Skeletal muscle satellite cell (primary cell): ENCODE measurements at regions not wholly inside any gene's neighbourhood (a gene's known extent, or its start where the extent isn't known, plus 50 kb on each side); places are given as distances from the start of the nearest gene placed in this dataset.
"Not testable (repeated sequence)": the region's sequence is repeated elsewhere in the genome, so short reads cannot be mapped to it uniquely, and the experiment has no call there.

Source experiments
- H3K27me3 ChIP-seq: 2 replicates; pipeline ENCODE4 v1.7.0; 2013; ENCODE audit warnings: low read length; ENCODE audit not compliant: control insufficient read depth, insufficient read depth
- H3K36me3 ChIP-seq: 2 replicates; pipeline ENCODE4 v1.7.0; 2013; ENCODE audit warnings: mild to moderate bottlenecking, control low read depth, low read length; ENCODE audit not compliant: insufficient read depth
- H3K4me1 ChIP-seq: 2 replicates; pipeline ENCODE4 v1.7.0; 2013; ENCODE audit warnings: low read length; ENCODE audit not compliant: control insufficient read depth, insufficient read depth
- H3K4me2 ChIP-seq: 2 replicates; pipeline ENCODE4 v1.7.0; 2013; ENCODE audit warnings: mild to moderate bottlenecking, low read length
- H3K4me3 ChIP-seq: 2 replicates; pipeline ENCODE4 v1.7.0; 2013; ENCODE audit warnings: low read length
- H3K9ac ChIP-seq: 2 replicates; pipeline ENCODE4 v1.7.0; 2013; ENCODE audit warnings: mild to moderate bottlenecking, low read depth, low read length, moderate library complexity
- H3K9me3 ChIP-seq: replicated peaks from 2 replicates; pipeline ENCODE4 v1.7.0; 2013; ENCODE audit warnings: mild to moderate bottlenecking, control low read depth, low read length

GRCh38 chrX:1099146-1099770 lies 113.2 kb downstream of the CRLF2 start:
- no peaks in the 10 kb centered on the region for H3K27me3 ChIP-seq
- no peak overlapping the region for H3K4me3 ChIP-seq
- H3K9ac ChIP-seq = no peak overlapping the region
- H3K4me1 ChIP-seq = no peaks in the 10 kb centered on the region
- H3K9me3 ChIP-seq = peaks cover 9% of the 10 kb centered on the region
- H3K4me2 ChIP-seq = no peak overlapping the region
- no peaks in the 10 kb centered on the region for H3K36me3 ChIP-seq

- no peak overlapping the region for H3K9ac ChIP-seq
- H3K9me3 ChIP-seq = peaks cover 9% of the 10 kb centered on the region
- no peaks in the 10 kb centered on the region for H3K36me3 ChIP-seq
- H3K4me1 ChIP-seq = no peaks in the 10 kb centered on the region
- H3K4me2 ChIP-seq = no peak overlapping the region
- no peak overlapping the region for H3K4me3 ChIP-seq
- no peaks in the 10 kb centered on the region for H3K27me3 ChIP-seq
Observed at GRCh38 chrX:1097328-1097727, 115.1 kb downstream of the CRLF2 start.

DNA sequence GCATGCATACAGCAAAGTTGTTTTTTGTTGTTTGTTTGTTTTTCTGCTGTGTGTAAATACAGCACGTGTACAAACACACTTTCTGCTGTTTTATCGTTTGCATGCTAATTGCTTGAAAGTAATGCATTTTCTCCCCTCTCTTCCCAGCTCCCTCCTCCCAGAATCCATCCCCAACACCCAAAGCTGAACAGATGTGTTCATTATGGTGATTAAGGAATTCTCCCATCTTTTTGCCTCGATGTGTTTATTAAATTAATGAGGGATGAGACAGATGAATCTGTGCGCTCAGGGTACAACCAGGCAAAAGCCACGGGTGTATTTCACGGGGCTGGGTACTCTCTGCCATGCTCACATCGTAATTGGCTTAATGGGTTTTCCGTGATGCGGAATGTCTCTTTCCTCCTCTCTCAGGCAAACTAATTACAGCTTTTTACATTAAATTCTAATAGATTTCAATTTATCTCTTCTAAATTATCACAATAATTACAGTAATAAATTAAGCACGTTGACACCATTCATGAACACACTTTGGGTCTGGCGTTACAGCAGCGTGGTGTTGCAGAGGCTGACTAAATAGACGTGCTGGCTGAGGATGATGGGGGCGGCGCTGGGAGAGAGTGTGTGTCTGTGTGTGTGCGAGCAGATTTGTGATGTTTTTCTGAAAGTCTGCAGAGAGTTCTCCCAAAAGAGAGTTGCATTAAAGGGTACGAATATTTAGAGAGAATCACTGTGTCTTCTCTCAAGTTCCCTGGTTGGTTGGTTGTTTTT lies 117.7 kb downstream of the CRLF2 start:
- Histone ChIP-seq H3K9ac (no peak overlapping the region), H3K4me1 (no peaks in the 10 kb centered on the region), H3K4me2 (no peak overlapping the region), H3K9me3 (peaks cover 9% of the 10 kb centered on the region), H3K4me3 (no peak overlapping the region), H3K27me3 (no peaks in the 10 kb centered on the region), H3K36me3 (no peaks in the 10 kb centered on the region)

DNA sequence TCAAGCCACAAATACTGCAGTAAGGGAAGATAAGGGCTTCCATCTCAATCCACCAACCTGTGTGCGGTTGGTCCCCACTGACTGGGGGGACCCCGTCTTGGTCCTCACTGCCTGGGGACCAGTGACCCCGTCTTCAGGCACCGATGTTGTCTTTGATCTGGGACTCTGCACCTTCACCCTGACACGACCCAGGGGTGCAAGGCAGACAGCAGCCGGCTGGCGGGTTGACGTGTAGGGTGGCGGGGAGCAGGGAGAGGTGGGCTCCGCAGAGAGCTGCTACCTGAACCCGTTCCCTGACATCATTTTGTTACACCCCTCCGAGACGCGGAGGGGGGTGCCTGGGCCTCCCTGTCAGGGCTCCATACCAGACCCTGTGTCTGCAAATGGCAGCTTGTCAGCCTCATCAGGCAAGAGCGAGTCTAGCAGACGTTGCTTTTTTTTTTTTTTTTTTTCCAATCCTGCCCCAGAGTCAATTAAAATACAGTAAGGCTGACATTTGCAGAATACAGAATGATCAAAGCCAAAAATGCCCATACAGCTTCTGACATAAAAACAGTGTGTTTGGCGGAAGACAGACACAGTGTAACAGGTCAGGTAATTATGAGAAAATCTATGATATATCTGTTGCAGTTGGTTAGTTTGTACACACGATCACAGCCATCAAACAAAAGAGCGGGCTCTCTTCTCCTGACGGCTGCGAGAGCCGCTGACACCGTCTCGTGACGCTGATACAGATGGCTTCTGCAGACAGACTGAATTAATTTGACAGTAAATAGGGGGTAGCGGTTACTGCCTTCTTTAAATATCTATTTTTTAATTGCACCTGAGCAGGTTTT lies 118.6 kb downstream of the CRLF2 start:
- Histone ChIP-seq H3K9ac (no peak overlapping the region), H3K36me3 (no peaks in the 10 kb centered on the region), H3K9me3 (peaks cover 6% of the 10 kb centered on the region), H3K27me3 (no peaks in the 10 kb centered on the region), H3K4me3 (no peak overlapping the region), H3K4me1 (no peaks in the 10 kb centered on the region), H3K4me2 (no peak overlapping the region)

GRCh38 chrX:1093121-1093520 lies 119.3 kb downstream of the CRLF2 start:
- Histone ChIP-seq H3K9me3 (peaks cover 2% of the 10 kb centered on the region), H3K4me2 (no peak overlapping the region), H3K4me1 (no peaks in the 10 kb centered on the region), H3K36me3 (no peaks in the 10 kb centered on the region), H3K4me3 (no peak overlapping the region), H3K9ac (no peak overlapping the region), H3K27me3 (no peaks in the 10 kb centered on the region)

GRCh38 chrX:1086444-1087409 lies 125.7 kb downstream of the CRLF2 start:
- no peaks in the 10 kb centered on the region for H3K4me1 ChIP-seq
- H3K9ac ChIP-seq = no peak overlapping the region
- H3K36me3 ChIP-seq = no peaks in the 10 kb centered on the region
- H3K4me2 ChIP-seq = no peak overlapping the region
- peaks cover 9% of the 10 kb centered on the region for H3K9me3 ChIP-seq
- no peak overlapping the region for H3K4me3 ChIP-seq
- no peaks in the 10 kb centered on the region for H3K27me3 ChIP-seq

DNA sequence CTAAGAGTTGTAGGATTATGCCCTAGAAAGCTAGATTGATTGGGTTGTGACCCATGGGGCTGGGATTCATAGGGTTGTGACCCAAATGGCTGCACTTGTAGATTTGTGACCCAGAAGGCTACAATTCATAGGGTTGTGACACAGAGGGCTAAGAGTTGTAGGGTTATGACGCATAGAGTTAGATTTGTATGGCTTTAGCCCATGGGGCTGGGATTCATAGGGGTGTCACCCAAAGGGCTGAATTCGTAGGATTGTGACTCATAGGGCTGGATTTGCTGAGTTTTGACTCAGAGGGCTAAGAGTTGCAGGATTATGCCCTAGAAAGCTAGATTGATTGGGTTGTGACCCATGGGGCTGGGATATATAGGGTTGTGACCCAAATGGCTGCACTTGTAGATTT lies 126.6 kb downstream of the CRLF2 start:
- not testable (repeated sequence) for H3K36me3 ChIP-seq, H3K4me2 ChIP-seq, H3K27me3 ChIP-seq, H3K4me3 ChIP-seq, H3K9me3 ChIP-seq, H3K4me1 ChIP-seq, H3K9ac ChIP-seq

GRCh38 chrX:1084689-1085088 lies 127.8 kb downstream of the CRLF2 start:
- H3K4me1 ChIP-seq = no peaks in the 10 kb centered on the region
- H3K36me3 ChIP-seq = no peaks in the 10 kb centered on the region
- no peaks in the 10 kb centered on the region for H3K27me3 ChIP-seq
- H3K4me3 ChIP-seq = no peak overlapping the region
- no peak overlapping the region for H3K9ac ChIP-seq
- peaks cover 9% of the 10 kb centered on the region for H3K9me3 ChIP-seq
- no peak overlapping the region for H3K4me2 ChIP-seq

- Histone ChIP-seq H3K9ac (no peak overlapping the region), H3K4me1 (no peaks in the 10 kb centered on the region), H3K9me3 (peaks cover 6% of the 10 kb centered on the region), H3K4me3 (no peak overlapping the region), H3K27me3 (no peaks in the 10 kb centered on the region), H3K36me3 (no peaks in the 10 kb centered on the region), H3K4me2 (no peak overlapping the region)
Observed at GRCh38 chrX:1076871-1077651, 135.4 kb downstream of the CRLF2 start.

DNA sequence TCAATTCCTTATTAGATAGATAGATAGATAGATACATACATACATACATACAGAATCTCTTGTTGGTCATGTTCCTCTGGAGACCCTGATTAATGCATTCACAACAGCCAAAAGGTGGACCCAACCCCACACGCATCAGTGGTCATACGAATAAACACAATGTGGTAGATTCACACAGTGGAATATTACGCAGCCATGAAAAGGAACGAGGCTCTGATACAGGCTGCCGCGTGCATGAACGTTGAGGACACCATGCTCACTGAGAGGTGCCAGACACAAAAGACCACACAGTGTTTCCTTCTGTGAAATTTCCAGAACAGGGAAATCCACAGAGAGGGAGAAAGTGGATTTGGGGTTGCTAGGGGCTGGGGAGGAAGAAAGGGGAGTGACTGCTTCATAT lies 136.7 kb downstream of the CRLF2 start:
- Histone ChIP-seq H3K9me3 (peaks cover 6% of the 10 kb centered on the region), H3K36me3 (no peaks in the 10 kb centered on the region), H3K27me3 (no peaks in the 10 kb centered on the region), H3K4me3 (no peak overlapping the region), H3K4me2 (no peak overlapping the region), H3K9ac (no peak overlapping the region), H3K4me1 (no peaks in the 10 kb centered on the region)
